ENCODE measurements at regions not wholly inside any gene's neighbourhood (a gene's known extent, or its start where the extent isn't known, plus 50 kb on each side); places are given as distances from the start of the nearest gene placed in this dataset.

DNA sequence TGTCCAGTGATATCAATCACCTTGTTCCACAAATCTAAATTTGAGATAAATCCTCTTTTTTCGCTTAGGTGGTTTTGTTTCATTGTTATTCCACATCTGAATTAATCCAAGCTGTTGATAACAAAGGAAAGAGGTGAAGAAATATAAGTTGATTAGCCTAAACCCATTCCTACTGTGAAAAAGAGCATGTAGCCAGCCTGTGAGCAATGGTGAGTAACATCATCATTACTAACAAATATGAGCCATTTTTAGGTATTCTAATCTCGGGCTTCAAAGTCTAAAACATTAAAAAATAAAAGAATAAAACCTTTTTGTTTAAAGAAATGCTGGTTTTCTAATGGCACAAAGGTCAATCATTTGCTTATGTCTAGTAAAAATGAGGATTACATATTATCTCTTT lies 52.1 kb upstream of the P3H2 start:
- H3K4me1 ChIP-seq = no peaks in the 10 kb centered on the region
- intact Hi-C loops (cut with DNase I) = no loop called here
- H3K27me3 ChIP-seq = no peaks in the 10 kb centered on the region
- no peak for DNase-seq
- H3K4me3 ChIP-seq = no peak overlapping the region
- no peaks in the 10 kb centered on the region for H3K9me3 ChIP-seq
- TF ChIP-seq POLR2A (IDR thresholded peaks at IDR 0.05) = no peak
- TF ChIP-seq, protein P1, sequence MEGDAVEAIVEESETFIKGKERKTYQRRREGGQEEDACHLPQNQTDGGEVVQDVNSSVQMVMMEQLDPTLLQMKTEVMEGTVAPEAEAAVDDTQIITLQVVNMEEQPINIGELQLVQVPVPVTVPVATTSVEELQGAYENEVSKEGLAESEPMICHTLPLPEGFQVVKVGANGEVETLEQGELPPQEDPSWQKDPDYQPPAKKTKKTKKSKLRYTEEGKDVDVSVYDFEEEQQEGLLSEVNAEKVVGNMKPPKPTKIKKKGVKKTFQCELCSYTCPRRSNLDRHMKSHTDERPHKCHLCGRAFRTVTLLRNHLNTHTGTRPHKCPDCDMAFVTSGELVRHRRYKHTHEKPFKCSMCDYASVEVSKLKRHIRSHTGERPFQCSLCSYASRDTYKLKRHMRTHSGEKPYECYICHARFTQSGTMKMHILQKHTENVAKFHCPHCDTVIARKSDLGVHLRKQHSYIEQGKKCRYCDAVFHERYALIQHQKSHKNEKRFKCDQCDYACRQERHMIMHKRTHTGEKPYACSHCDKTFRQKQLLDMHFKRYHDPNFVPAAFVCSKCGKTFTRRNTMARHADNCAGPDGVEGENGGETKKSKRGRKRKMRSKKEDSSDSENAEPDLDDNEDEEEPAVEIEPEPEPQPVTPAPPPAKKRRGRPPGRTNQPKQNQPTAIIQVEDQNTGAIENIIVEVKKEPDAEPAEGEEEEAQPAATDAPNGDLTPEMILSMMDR (IDR thresholded peaks at IDR 0.05) = no peak
- no peak overlapping the region for H3K27ac ChIP-seq
- WGBS, 2 donors = 77 to 81% methylated on average over 2 of the region's 2 CpGs
- ATAC-seq = no peak
- no peaks in the 10 kb centered on the region for H3K36me3 ChIP-seq (replicated peaks in 1 of 2; ENCODE audit: insufficient read depth in 1 of 2, low read depth in 2 of 2)
